HFFc6 (cell line): ENCODE measurements at regions not wholly inside any gene's neighbourhood (a gene's known extent, or its start where the extent isn't known, plus 50 kb on each side); places are given as distances from the start of the nearest gene placed in this dataset.
"Not testable (repeated sequence)": the region's sequence is repeated elsewhere in the genome, so short reads cannot be mapped to it uniquely, and the experiment has no call there.

Experiments used
- DNase-seq: peaks from one replicate; pipeline ENCODE4 v3.0.0-alpha.2; 2018
- H3K27ac Mint-ChIP-seq: 2 replicates; pipeline ENCODE4 v1.8.0; 2020; ENCODE audit warnings: mild to moderate bottlenecking, mixed read lengths
- H3K27me3 Mint-ChIP-seq: 2 replicates; pipeline ENCODE4 v1.8.0; 2021; ENCODE audit warnings: mild to moderate bottlenecking, moderate library complexity, mixed read lengths; ENCODE audit not compliant: insufficient read depth
- H3K36me3 Mint-ChIP-seq: 2 replicates; pipeline ENCODE4 v1.8.0; 2021; ENCODE audit warnings: low read depth, mixed read lengths
- H3K4me1 Mint-ChIP-seq: 2 replicates; pipeline ENCODE4 v1.8.0; 2020; ENCODE audit warnings: low read depth, mixed read lengths
- H3K4me3 Mint-ChIP-seq: 2 replicates; pipeline ENCODE4 v1.8.0; 2020; ENCODE audit warnings: mild to moderate bottlenecking, moderate library complexity, mixed read lengths
- H3K9me3 Mint-ChIP-seq: 2 replicates; pipeline ENCODE4 v1.8.0; 2020; ENCODE audit warnings: mild to moderate bottlenecking, mixed read lengths
- CTCF ChIP-seq: fragments of 200-600 bp; sonication (generic); IDR thresholded peaks from 2 replicates; pipeline ENCODE4 v1.5.0; 2021; ENCODE audit warnings: antibody characterized with exemption, mild to moderate bottlenecking

DNA sequence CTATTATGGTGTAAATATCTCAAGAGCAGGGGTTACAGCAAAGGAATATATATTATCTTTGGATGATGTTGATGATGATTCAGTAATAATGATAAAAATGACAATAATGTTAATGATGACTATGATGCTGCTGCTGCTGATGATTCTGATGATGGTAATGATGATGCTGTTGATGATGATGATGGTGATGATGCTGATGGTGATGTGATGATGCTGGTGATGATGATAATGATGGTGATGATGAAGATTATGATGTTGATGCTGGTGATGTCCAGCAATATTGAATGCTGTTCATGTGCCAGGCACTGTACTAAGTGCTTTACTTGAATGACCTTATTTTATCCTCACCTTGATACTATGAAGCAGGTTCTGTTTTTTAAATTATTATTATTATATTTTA, 226.0 kb upstream of the ANKH start:
- Mint-ChIP-seq H3K27me3 (peaks cover 3% of the 10 kb centered on the region), H3K4me3 (no peak overlapping the region), H3K4me1 (no peaks in the 10 kb centered on the region), H3K36me3 (no peaks in the 10 kb centered on the region), H3K9me3 (no peaks in the 10 kb centered on the region), H3K27ac (no peak overlapping the region)
- no peak for TF ChIP-seq CTCF
- no peak for DNase-seq

- not testable (repeated sequence) for H3K27me3 Mint-ChIP-seq, H3K4me3 Mint-ChIP-seq, H3K27ac Mint-ChIP-seq, DNase-seq, H3K9me3 Mint-ChIP-seq, H3K4me1 Mint-ChIP-seq, H3K36me3 Mint-ChIP-seq
These were observed 225.1 kb upstream of the ANKH start for GRCh38 chr5:15096686-15097085.

DNA sequence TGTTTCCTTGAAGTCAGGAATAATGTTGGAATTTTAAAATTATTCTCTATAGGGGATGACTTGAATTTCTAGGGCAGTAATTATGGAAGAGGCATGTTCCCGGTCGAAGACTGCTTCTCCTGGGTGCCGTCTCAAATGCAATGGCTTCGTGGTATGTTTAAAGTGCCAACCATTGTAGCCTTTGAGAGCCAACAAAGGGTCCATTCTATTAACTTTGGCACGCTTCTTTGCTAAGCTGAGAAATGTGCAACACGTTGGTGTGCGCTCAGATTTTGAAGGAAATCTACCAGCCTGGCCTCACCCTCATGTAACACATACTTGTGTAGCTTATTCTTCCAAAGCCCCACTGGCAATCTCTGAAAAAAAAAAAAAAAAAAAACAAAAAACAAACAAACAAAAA, 221.2 kb upstream of the ANKH start:
- H3K27me3 Mint-ChIP-seq, result peaks cover 10% of the 10 kb centered on the region
- H3K4me1 Mint-ChIP-seq, result no peaks in the 10 kb centered on the region
- no peaks in the 10 kb centered on the region for H3K9me3 Mint-ChIP-seq
- no peak for DNase-seq
- H3K36me3 Mint-ChIP-seq, result no peaks in the 10 kb centered on the region
- H3K27ac Mint-ChIP-seq, result no peak overlapping the region
- no peak for TF ChIP-seq CTCF
- H3K4me3 Mint-ChIP-seq, result no peak overlapping the region

GRCh38 chr5:15085671-15086070, 214.1 kb upstream of the ANKH start:
- DNase-seq, result no peak
- TF ChIP-seq CTCF, result no peak
- Mint-ChIP-seq H3K9me3 (no peaks in the 10 kb centered on the region), H3K27me3 (peaks cover 7% of the 10 kb centered on the region), H3K4me3 (no peak overlapping the region), H3K27ac (no peak overlapping the region), H3K4me1 (no peaks in the 10 kb centered on the region), H3K36me3 (no peaks in the 10 kb centered on the region)

DNA sequence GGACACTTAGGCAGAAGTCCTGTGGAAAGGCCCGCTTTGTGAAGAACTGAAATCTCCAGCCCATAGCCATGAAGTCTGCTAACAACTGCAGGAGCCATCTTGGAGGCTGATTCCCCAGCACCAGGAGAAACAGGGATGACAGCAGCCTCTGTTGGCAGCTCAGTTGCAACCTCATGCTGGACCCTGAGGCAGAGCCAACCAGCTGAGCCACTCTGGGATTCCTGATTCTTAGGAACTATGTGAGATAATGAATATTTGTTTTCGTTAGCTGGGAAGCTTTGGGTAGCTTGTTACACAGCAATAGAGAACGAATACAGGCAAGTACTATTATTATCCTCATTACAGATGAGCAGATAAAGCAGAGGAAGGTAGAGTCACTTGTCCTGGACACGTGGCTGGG, 210.5 kb upstream of the ANKH start:
- Mint-ChIP-seq H3K4me3 (no peak overlapping the region), H3K4me1 (no peaks in the 10 kb centered on the region), H3K27me3 (no peaks in the 10 kb centered on the region; the same call in none of the 2 replicates), H3K27ac (no peak overlapping the region), H3K36me3 (no peaks in the 10 kb centered on the region), H3K9me3 (no peaks in the 10 kb centered on the region)
- no peak for DNase-seq
- no peak for TF ChIP-seq CTCF

DNA sequence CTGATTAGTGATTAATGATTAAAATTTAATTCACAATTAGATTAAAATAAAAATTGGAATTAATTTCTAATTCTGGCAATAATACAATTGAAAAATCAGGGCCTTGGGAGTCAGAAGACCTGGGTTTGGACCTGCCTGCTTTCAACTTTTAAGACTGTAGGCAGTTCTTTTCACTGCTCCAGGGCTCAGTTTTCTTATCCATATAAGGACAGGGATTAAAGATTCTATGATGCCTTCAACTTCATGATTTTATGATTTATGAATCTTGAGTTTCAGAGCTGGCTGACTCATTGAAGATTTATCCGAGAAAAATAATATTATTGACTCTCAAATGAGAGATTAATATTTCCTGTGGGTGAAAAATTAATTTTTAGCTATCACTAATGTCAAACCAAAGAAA, 208.6 kb upstream of the ANKH start:
- H3K27ac Mint-ChIP-seq, result no peak overlapping the region
- H3K4me3 Mint-ChIP-seq, result no peak overlapping the region
- no peaks in the 10 kb centered on the region for H3K9me3 Mint-ChIP-seq
- no peaks in the 10 kb centered on the region for H3K36me3 Mint-ChIP-seq
- no peaks in the 10 kb centered on the region; the same call in none of the 2 replicates for H3K27me3 Mint-ChIP-seq
- no peak for TF ChIP-seq CTCF
- H3K4me1 Mint-ChIP-seq, result no peaks in the 10 kb centered on the region
- no peak for DNase-seq
